ENCODE measurements at regions not wholly inside any gene's neighbourhood (a gene's known extent, or its start where the extent isn't known, plus 50 kb on each side); places are given as distances from the start of the nearest gene placed in this dataset.

DNA sequence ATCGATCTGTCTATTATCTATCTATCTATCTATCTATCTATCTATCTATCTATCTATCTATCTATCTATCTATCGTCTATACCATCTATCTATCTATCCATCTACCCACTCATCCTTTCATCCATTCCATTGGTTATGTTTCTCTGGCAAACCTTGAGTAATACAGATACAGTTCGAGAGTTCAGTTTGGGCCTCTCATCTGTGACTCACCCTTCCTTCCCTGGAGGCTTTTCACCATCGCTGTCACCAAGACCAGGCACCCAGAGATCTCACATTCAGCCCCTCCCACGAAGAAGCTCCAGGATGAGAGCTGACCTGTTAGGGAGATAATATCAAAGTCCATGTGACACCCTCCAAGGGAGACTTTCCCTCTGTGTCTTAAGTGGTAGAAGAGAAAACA lies 164.1 kb upstream of the CELF4 start:
- in situ Hi-C loops (cut with MboI; ENCODE audit: low pct_unique_long_range_greater_than_20kb, low sequenced_read_pairs, unreplicated experiment) = no loop called here
- no peak for TF ChIP-seq CTCF (IDR thresholded peaks at IDR 0.05; ENCODE audit: extremely low read depth, insufficient read depth, missing control alignments)
- no peak for DNase-seq (ENCODE audit: low spot score)

DNA sequence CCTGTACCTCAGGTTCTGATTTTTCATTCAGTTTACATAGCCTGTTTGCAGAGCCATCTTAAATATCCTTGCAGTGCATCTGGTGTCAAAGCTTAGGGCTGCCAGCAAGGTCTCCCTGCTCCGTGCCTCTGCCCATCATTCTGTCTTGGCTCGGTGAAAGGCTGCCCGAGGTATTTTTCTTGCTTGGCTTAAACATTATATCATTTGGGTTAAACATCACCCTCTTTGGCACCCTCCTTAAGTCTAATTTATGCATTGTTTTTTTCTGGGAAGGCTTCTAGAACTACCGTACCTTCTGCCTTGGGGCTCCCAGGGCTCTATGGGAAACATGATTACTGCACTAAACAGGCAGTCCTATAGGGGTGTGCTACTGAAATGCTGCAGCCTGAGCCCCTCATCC lies 158.6 kb upstream of the CELF4 start:
- no peak for TF ChIP-seq CTCF (IDR thresholded peaks at IDR 0.05; ENCODE audit: extremely low read depth, insufficient read depth, missing control alignments)
- in situ Hi-C loops (cut with MboI; ENCODE audit: low pct_unique_long_range_greater_than_20kb, low sequenced_read_pairs, unreplicated experiment) = no loop called here
- DNase-seq (ENCODE audit: low spot score) = no peak

GRCh38 chr18:37721544-37722522 lies 156.2 kb upstream of the CELF4 start:
- no peak for TF ChIP-seq CTCF (IDR thresholded peaks at IDR 0.05; ENCODE audit: extremely low read depth, insufficient read depth, missing control alignments)
- DNase-seq (ENCODE audit: low spot score) = no peak
- in situ Hi-C loops (cut with MboI; ENCODE audit: low pct_unique_long_range_greater_than_20kb, low sequenced_read_pairs, unreplicated experiment) = no loop called here

DNA sequence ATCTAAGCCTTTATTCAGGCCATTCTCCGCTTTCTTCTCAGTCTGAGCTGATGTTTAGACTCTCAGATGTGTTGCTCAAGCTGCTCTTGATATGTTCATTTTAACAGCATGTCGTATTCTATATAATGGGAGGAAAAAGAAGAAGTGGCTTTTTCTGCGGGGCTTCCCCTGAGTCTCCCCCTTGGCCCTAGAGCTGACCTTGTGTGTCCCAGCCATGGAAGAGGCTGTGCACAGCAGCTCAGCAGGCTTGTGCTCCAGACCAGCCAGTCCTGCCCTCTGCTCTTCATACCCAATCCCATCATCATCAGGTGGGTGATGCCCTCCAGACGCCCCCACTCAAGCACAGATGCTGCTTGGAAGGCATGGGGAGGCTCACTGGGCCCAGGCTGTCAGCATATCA lies 155.1 kb upstream of the CELF4 start:
- in situ Hi-C loops (cut with MboI; ENCODE audit: low pct_unique_long_range_greater_than_20kb, low sequenced_read_pairs, unreplicated experiment) = no loop called here
- no peak for DNase-seq (ENCODE audit: low spot score)
- TF ChIP-seq CTCF (IDR thresholded peaks at IDR 0.05; ENCODE audit: extremely low read depth, insufficient read depth, missing control alignments) = no peak

DNA sequence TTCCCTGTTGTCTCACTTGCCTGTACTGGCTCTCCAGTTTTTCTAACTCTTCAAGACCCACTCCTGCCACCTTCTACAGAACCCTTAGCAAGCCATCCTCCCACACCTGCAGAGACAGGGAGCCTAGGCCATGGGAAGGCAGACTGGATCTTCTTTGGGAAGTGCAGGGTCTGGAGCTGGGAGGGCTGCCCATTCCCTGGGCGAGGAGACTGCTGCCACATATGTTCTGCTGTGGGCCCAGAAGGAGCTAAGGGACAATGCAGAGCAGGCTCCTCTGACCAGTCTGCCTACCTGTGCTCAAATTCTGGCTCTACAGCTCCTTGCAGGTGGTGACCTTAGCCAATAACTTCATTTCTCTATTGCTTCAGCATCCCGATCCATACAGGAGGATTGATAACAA lies 152.1 kb upstream of the CELF4 start:
- TF ChIP-seq CTCF (IDR thresholded peaks at IDR 0.05; ENCODE audit: extremely low read depth, insufficient read depth, missing control alignments) = no peak
- in situ Hi-C loops (cut with MboI; ENCODE audit: low pct_unique_long_range_greater_than_20kb, low sequenced_read_pairs, unreplicated experiment) = no loop called here
- no peak for DNase-seq (ENCODE audit: low spot score)

DNA sequence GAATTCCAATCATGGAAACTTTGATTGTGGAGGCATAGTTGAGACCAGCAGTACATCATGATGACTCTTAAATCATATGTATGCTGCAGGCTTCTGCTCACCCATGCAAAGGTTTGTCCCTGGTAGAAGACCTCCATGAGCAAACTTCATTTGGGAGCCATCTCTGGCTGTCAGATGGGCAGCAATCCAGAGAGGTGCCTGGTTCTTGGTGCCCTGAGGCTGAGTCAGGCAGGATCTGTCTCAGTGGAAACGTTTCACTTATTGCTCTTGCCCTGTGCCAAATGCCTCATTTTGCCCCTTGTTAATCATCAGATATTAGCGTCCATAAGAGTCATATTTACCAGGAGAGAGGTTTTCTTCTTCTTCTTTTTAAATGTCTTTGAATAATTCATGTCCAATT lies 151.5 kb upstream of the CELF4 start:
- no peak for DNase-seq (ENCODE audit: low spot score)
- TF ChIP-seq CTCF (IDR thresholded peaks at IDR 0.05; ENCODE audit: extremely low read depth, insufficient read depth, missing control alignments) = no peak
- in situ Hi-C loops (cut with MboI; ENCODE audit: low pct_unique_long_range_greater_than_20kb, low sequenced_read_pairs, unreplicated experiment) = no loop called here
